GM20431 (cell line): ENCODE measurements at regions not wholly inside any gene's neighbourhood (a gene's known extent, or its start where the extent isn't known, plus 50 kb on each side); places are given as distances from the start of the nearest gene placed in this dataset.

Source experiments
- in situ Hi-C: fragments of 300-500 bp; cut with MseI, MboI; formaldehyde crosslinking; loops from one replicate; pipeline ENCODE4 v1.15.0; 2020; ENCODE audit warnings: low sequenced_read_pairs; ENCODE audit not compliant: unreplicated experiment

- in situ Hi-C loops = no loop called here
Observed at GRCh38 chr5:8585230-8586018, 716.5 kb downstream of the MTRR start.

- in situ Hi-C loops = no loop called here
Observed at GRCh38 chr5:8590959-8591358, 722.0 kb downstream of the MTRR start.

DNA sequence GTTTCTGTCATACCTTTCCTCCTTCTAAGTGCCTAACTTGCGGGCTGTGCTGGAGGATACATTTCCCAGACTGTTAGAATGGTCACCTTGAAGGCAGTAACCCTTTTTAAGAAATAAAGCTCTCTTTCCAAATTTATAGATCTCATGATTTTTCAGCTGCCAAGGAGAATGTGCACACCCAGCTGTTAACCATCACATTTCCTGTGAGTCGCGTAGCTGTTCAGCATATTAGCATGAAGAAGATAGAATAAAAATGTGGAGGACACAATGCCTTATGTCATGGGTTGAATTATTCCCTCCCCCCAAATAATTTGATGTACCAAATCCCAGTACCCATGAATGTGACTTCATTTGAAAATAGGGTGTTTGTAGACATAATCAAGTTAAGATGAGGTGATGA is 729.4 kb downstream of the MTRR start:
- in situ Hi-C loops = no loop called here

GRCh38 chr5:8598996-8599395 is 730.0 kb downstream of the MTRR start:
- in situ Hi-C loops = no loop called here

DNA sequence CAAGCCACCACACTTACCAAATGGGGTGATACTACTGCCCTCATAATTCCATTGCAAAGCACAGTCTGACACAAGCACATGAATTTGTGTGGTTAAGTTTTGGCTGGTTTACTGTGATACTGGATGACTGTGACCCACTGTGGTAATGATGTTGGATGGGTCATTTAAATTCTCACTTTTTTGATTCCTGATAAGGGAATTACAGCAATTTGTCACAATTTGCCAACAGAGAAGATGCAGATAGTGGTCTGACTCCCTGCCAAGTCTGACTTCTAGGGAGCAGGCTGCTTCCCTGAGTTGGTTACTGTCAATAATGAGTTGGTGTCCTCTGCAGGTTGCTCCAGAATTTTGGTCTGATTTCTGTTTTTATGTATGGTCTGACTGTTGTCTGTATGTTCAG is 731.9 kb downstream of the MTRR start:
- in situ Hi-C loops = no loop called here

- in situ Hi-C loops = no loop called here
Observed at GRCh38 chr5:8601831-8602354, 732.9 kb downstream of the MTRR start.

DNA sequence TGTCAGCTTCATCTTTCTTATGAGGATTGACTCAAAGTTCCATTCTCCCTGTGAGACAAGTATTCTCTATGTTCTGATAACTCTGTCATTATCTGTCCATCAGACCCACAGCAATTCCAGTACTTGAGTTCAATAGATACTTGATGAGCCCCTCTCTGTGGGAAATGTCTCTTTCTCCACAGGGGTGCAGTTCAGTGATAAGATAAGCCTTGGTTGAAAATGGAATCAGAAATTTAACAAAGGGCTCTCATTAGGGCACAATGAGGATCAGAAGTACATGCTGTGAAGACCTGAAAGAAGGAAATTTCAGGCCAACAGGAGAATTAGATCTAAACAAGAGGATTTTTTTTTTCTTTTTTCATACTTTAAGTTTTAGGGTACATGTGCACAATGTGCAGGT is 737.3 kb downstream of the MTRR start:
- in situ Hi-C loops = no loop called here

DNA sequence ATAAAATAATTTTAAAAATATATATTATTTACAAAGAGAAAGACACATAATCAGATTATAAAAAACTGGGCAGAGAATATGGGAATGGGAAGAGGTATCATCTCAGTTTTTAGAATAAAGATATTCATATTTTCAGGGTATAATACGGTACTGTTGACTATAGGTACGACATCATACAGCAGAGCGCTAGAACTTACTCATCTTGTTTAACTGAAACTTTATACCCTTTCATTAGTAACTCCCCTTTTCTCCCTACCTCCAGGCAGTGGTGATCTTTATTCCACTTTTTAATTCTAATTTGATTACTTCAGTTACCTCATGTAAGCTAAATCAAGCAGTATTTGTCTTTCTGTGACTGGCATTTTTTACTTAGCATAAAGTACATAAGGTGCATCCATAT is 742.1 kb downstream of the MTRR start:
- in situ Hi-C loops = no loop called here

- in situ Hi-C loops = no loop called here
Observed at GRCh38 chr5:8613078-8613685, 744.2 kb downstream of the MTRR start.

GRCh38 chr5:8615142-8615858 is 746.4 kb downstream of the MTRR start:
- in situ Hi-C loops = no loop called here

GRCh38 chr5:8628521-8628920 is 759.6 kb downstream of the MTRR start:
- in situ Hi-C loops = no loop called here

DNA sequence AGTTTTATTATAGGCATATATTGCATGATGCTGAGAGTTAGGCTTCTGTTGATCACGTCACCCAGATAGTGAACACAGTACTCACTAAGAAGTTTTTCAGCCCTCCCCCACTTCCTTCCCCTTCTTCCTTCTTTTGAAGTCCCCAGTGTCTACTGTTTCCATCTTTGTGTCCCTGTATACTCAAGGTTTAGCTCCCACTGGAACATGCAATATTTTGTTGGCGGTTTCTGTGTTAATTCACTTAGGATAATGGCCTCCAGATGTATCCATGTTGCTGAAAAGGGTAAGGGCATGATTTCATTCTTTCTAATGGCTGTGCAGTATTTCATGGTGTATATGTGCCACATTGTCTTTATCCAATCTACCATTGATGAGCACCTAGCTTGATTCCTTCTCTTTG is 764.3 kb downstream of the MTRR start:
- in situ Hi-C loops = no loop called here

GRCh38 chr5:8633696-8634095 is 764.7 kb downstream of the MTRR start:
- in situ Hi-C loops = no loop called here

GRCh38 chr5:8634219-8634618 is 765.3 kb downstream of the MTRR start:
- in situ Hi-C loops = no loop called here

- in situ Hi-C loops = no loop called here
Observed at GRCh38 chr5:8641786-8642505, 773.0 kb downstream of the MTRR start.

DNA sequence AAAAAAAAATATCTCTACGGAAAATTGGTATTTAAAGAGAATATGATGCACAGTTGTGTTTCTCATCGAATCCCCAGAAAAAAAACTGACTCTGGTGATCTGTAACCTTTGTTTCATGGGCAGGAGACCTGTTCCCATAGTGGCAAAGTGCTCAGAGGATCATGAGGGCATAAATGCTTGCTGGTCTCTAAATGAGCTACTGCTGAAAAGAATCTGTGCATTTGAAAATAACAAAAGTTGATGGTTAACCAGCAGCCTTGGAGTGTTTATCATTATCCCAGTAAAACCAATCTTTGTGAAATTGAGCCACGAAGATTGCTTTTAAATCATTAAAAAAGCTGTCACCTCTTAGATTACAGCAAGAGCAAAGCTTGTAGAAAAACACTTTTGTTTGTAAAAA is 775.4 kb downstream of the MTRR start:
- in situ Hi-C loops = no loop called here

GRCh38 chr5:8647111-8647510 is 778.2 kb downstream of the MTRR start:
- in situ Hi-C loops = no loop called here

DNA sequence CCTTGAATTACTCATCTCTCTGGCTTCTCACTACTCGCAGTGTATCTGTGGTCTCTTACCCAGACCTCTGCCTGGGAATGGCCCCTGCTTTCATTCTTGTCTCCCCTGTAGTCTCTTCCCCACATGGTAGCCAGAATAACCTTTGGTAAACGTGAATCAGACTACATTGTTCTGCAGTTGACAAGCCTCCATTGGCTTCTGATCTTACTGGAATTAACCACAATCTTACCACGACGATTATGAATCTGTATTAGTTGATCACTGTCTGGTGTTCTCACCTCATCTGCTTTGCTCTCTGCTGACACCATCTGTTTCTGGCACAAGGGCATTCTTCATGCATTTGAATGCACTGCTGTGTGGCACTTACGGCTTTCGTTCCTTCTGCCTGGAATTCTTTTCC is 781.2 kb downstream of the MTRR start:
- in situ Hi-C loops = no loop called here

GRCh38 chr5:8660133-8660893 is 791.4 kb downstream of the MTRR start:
- in situ Hi-C loops = no loop called here

GRCh38 chr5:8663374-8663773 is 794.4 kb downstream of the MTRR start:
- in situ Hi-C loops = no loop called here
